NCI-H2171 (cell line): ENCODE measurements at regions not wholly inside any gene's neighbourhood (a gene's known extent, or its start where the extent isn't known, plus 50 kb on each side); places are given as distances from the start of the nearest gene placed in this dataset.
"Not testable (repeated sequence)": the region's sequence is repeated elsewhere in the genome, so short reads cannot be mapped to it uniquely, and the experiment has no call there.

Experiments used
- DNase-seq: peaks from one replicate; lab custom pipeline; 2025; lab: John Stamatoyannopoulos, UW

DNA sequence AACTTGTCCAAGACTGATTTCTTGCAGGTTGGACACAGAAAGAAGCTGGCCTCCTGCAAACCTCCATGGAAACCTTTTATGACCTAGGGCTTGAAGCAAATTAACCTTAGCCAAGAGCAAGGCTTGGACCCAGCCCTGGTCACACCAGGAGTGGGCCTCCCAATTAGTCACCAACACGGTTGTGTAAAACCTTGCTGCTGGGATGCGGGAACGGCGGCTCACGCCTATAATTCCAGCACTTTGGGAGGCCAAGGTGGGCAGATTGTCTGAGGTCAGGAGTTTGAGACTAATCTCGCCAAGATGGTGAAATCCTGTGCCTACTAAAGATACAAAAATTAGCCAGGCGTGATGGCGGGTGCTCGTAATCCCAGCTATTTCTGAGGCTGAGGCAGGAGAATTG, 419.9 kb downstream of the AASDHPPT start:
- no peak for DNase-seq

DNA sequence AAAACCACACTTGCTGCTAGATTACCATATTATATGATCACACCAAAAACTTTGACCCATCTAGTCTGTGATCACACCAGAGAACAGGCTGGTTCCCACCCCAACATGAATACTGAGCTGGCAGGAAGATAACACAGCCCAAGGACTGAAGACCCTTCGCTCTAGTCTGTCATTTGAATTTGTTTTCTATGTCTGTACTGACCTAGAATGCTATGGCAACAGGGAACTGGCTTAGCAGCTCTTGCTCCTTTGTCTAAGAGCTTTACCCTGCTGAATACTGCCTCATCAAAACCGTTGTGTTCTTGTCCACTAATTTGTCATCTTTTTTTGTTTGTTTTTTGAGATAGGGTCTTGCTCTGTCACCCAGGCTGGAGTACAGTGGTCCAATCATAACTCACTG, 420.4 kb downstream of the AASDHPPT start:
- DNase-seq, result no peak

- DNase-seq, result no peak
Observed at GRCh38 chr11:106503901-106504300, 426.4 kb downstream of the AASDHPPT start.

- no peak for DNase-seq
Observed at GRCh38 chr11:106507645-106508306, 430.3 kb downstream of the AASDHPPT start.

DNA sequence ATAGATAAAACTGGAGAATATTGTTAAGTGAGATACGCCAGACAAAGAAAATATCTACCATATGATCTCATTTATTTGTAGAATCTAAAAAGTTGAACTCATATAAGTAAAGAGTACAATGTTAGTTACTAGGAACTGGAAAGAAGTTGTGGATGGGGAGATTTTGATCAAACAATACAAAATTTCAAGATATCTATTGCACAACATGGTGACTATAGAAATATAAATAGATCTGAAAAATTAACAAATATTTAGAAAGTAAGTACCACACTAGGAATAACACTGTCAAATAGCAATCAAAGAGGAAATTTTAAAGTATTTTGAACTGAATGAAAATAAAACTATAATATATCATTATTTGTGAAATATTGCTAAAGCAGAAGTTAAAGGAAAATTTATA, 437.2 kb downstream of the AASDHPPT start:
- DNase-seq, result no peak

- no peak for DNase-seq
Observed at GRCh38 chr11:106517426-106517825, 440.0 kb downstream of the AASDHPPT start.

- no peak for DNase-seq
Observed at GRCh38 chr11:106520146-106520912, 442.9 kb downstream of the AASDHPPT start.

GRCh38 chr11:106520920-106521319, 443.5 kb downstream of the AASDHPPT start:
- DNase-seq, result no peak

DNA sequence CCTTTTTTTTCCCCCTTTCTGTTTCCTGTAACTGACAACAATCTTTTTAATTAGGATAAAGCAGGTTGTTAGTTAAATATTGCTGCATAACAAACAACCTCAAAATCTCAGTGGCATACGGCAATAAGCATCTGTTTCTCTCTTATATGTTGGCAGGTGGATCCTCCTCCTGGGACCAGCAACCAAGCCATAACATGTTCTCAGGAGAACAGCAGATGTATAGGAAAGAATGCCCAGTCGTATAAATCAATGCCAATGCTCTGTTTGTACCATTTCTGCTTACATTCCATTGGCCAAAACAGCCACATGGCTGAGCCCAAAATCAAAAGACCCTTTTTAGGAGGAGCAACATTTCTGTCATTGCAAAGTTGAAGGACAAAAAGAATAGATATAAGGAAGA, 445.7 kb downstream of the AASDHPPT start:
- DNase-seq, result peak; percentile 55

- DNase-seq, result no peak
Observed at GRCh38 chr11:106523921-106524320, 446.5 kb downstream of the AASDHPPT start.

DNA sequence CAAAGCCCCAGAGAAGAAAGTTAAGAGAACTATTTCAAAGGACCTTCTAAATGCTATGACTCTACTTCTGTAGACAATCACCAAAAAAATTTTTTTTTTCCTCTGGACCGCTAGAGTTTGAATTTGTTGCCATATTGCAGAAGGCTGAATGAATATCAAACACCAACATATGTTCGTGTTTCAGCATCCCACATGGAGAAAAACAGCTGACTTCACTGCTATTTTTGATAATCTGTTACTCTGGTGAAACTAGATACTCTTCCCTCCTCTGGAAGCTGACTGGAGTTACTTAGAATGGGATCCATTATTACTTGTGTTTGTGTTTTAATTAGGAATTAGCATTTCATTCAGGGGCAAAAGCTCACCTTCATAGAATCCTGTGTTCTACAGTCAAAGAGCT, 447.0 kb downstream of the AASDHPPT start:
- peak; percentile 35 for DNase-seq

DNA sequence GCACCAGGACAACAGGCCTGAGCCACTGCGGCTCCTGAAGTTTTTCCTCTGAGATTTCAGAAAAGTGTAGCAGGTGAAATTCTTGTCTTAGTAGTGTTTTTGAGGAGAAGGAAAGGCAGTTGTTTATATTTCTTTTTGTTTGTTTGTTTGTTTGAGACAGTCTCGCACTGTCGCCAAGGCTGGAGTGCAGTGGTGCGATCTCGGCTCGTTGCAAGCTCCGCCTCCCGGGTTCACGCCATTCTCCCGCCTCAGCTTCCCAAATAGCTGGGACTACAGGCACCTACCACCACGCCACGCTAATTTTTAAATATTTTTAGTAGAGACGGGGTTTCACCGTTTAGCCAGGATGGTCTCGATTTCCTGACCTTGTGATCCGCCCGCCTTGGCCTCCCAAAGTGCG, 454.2 kb downstream of the AASDHPPT start:
- not testable (repeated sequence) for DNase-seq

DNA sequence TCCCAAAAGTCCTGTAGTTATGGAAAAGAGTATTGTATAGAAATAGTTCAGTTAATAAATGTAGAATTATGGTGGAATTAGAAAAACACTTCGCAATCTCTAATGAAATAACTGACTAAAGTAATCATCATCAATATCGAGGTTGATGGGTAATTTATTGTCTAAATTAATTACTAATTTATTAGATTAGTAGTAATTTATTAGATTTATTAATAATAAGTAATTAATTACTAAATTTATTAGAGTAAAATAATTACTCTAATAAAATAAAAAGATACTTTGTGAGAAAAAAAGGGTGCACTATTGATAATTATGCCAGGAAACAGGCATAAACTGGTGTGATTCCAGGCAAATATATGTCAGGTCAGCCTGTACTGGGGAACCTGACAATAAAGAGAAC, 455.6 kb downstream of the AASDHPPT start:
- DNase-seq, result no peak

GRCh38 chr11:106540001-106540400, 462.5 kb downstream of the AASDHPPT start:
- DNase-seq, result peak; percentile 12

GRCh38 chr11:106548406-106548805, 469.9 kb downstream of the GUCY1A2 start:
- DNase-seq, result no peak

DNA sequence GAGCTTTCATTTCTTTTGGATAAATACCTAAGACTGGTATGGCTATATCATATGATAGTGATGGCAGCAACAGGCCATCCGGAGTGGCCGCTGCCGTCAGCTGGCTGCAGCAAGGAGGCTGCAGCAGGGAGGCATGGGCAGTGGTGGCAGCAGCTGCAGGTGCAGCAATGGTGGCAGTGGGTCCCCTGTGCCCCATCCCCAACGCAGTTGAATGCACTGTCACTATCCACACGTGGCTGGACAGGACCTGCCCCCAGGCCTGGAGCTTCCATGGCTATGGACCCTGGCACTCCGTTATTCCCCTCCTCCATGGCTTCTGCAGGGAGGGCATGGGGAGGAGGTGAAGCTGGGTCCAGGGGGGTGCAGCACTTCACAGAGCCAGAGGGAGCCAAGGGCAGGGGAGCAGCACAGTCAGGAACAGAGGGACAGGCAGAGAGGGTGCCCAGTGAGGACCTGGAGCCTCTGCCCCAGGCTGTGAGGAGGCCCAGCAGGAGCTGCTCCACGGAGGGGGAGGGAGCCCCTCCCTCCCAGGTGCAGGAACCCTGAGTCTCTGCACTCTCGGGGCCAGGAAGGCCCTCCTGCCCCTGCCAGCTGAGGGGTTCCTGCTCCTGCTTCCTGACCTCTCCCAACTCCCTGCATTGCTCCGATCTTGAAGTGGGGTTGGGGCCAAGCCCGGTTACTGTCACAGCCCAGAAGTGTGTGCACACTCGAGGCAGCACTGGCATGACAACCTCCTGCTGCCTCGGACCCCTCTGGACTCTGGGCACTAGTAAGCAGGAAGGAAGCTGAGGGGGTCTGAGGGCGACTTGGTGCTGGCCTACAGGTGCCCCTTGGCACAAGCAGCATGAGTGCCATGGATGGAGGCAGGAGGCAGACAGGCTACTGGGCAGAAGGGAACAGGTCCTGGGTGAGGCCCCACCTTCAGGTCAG, 466.3 kb downstream of the GUCY1A2 start:
- DNase-seq, result no peak

- no peak for DNase-seq
Observed at GRCh38 chr11:106552694-106553203, 465.5 kb downstream of the GUCY1A2 start.

- no peak for DNase-seq
Observed at GRCh38 chr11:106553304-106553703, 465.0 kb downstream of the GUCY1A2 start.

GRCh38 chr11:106555566-106556250, 462.6 kb downstream of the GUCY1A2 start:
- not testable (repeated sequence) for DNase-seq

DNA sequence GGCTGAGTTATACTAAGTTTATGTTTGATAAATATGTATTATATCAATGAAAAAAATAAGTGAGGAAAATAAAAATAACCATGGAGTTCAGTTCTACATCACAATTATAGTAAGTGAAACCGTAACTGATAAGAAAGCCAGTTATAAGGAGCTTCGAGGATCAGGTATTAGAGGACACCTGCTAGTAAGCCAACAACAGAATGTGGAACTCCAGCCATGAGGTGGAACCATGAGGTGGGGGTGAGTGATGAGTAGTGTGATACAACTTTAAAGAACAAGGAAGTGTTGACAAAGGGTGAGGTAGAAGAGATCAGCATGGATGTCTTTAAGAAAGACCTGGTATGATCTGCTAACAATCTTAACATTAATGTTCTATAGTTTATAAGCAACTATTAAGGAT, 452.9 kb downstream of the GUCY1A2 start:
- no peak for DNase-seq

DNA sequence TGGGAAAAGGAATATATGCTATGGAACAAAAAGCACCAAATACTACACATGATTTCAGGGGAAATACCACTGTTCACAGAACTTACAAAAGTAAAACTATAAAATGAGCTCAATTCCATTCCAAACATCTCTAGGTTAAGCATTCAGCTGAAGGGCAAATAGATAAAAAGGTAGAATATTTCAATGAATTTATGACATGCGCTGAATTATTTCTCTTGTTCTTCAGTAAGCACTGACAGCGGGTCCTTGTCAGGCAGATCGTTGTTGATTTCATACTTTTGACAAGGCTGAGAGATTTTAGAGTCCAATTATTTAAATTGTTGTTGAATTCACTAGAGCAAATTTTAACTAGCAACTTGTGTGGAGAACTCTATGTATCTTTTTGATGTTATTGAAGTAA, 449.6 kb downstream of the GUCY1A2 start:
- DNase-seq, result no peak

DNA sequence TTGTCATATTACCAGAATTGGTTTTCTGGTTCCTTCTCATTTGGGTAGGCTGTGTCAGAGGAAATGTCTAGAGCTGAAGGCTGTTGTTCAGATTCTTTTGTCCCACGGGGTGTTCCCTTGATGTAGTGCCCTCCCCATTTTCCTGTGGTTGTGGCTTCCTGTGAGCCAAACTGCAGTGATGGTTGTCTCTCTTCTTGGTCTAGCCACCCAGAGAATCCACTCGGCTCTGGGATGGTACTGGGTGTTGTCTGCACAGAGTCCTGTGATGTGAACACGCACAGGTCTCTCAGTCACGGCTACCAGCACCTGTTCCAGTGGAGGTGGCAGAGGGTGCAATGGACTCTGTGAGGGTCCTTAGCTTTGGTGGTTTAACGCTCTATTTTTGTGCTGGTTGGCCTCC, 440.9 kb downstream of the GUCY1A2 start:
- not testable (repeated sequence) for DNase-seq
